ENCODE measurements at regions not wholly inside any gene's neighbourhood (a gene's known extent, or its start where the extent isn't known, plus 50 kb on each side); places are given as distances from the start of the nearest gene placed in this dataset.

GRCh38 chr3:72055436-72055835, 270.5 kb upstream of the PROK2 start (continued):
- no peak for TF ChIP-seq REST (IDR thresholded peaks at IDR 0.05; ENCODE audit: unreplicated experiment)
- no peak for TF ChIP-seq CTCF (conservative IDR thresholded peaks at IDR 0.05; ENCODE audit: low read depth in 2 of 2)
- TF ChIP-seq STAT1 (IDR thresholded peaks at IDR 0.05; ENCODE audit: unreplicated experiment): no peak
- no peak for TF ChIP-seq EZH2 (IDR thresholded peaks at IDR 0.05; ENCODE audit: low read depth, unreplicated experiment)

DNA sequence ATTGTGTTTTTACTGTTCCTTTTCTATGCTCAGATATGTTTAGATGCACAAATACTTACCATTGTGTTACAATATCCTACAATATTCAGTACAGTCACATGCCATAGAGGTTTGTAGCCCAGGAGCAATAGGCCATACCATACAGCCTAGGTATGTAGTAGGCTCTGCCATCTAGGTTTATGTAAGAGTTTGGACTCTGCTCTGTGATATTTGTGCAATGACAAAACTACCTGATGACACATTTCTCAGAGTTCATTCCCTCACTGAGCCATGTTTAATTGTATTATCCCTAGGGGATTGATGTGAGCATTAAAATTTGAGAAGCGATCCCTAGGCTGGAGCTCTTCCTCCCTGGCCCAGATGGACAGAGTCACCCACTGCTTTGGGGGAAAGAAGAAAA, 270.0 kb upstream of the PROK2 start:
- H3K4me1 Mint-ChIP-seq: peaks cover 4% of the 10 kb centered on the region; the same call in 2 of the 3 replicates
- no peaks in the 10 kb centered on the region for H3K27me3 Mint-ChIP-seq (ENCODE audit: insufficient read depth, low read depth, poor library complexity)
- no peaks in the 10 kb centered on the region for H3K9me3 Mint-ChIP-seq
- no peak overlapping the region for H3K4me3 Mint-ChIP-seq
- H3K27ac ChIP-seq (ENCODE audit: low read depth): no peak overlapping the region
- no peaks in the 10 kb centered on the region for H3K4me1 ChIP-seq (ENCODE audit: insufficient read depth)
- H3K4me3 ChIP-seq: no peak overlapping the region
- H3K27ac Mint-ChIP-seq: no peak overlapping the region
- H2AFZ ChIP-seq: no peak overlapping the region
- H4K20me1 ChIP-seq (replicated peaks; ENCODE audit: insufficient read depth): no peaks in the 10 kb centered on the region
- H3K9me2 ChIP-seq (ENCODE audit: insufficient read depth): no peaks in the 10 kb centered on the region
- no peaks in the 10 kb centered on the region for H3K27me3 ChIP-seq (ENCODE audit: insufficient read depth)
- no peaks in the 10 kb centered on the region for H3K36me3 Mint-ChIP-seq (ENCODE audit: low read depth)
- H3F3A ChIP-seq (replicated peaks; ENCODE audit: low read depth): no peaks in the 10 kb centered on the region
- no peak for DNase-seq (ENCODE audit: low spot score)
- H3K4me2 ChIP-seq: no peak overlapping the region
- ATAC-seq: no peak
- no peaks in the 10 kb centered on the region for H3K79me2 ChIP-seq (replicated peaks; ENCODE audit: insufficient read depth)
- H3K36me3 ChIP-seq (ENCODE audit: insufficient read depth): no peaks in the 10 kb centered on the region
- TF ChIP-seq ZNF114 (CRISPR knock-in tag; IDR thresholded peaks at IDR 0.05) (no peak), POLR2AphosphoS5 (IDR thresholded peaks at IDR 0.05; ENCODE audit: low read depth) (no peak), EZH2phosphoT487 (IDR thresholded peaks at IDR 0.05; ENCODE audit: unreplicated experiment) (no peak), JUNB (IDR thresholded peaks at IDR 0.05; ENCODE audit: unreplicated experiment) (no peak), STAT1 (IDR thresholded peaks at IDR 0.05; ENCODE audit: unreplicated experiment) (no peak), REST (IDR thresholded peaks at IDR 0.05; ENCODE audit: unreplicated experiment) (no peak), CTCF (conservative IDR thresholded peaks at IDR 0.05; ENCODE audit: low read depth in 2 of 2) (no peak), CREB1 (CRISPR knock-in tag; IDR thresholded peaks at IDR 0.05; ENCODE audit: low read depth) (no peak), ZNF331 (CRISPR knock-in tag; IDR thresholded peaks at IDR 0.05; ENCODE audit: low read depth) (no peak), ETS1 (IDR thresholded peaks at IDR 0.05) (no peak), NANOG (IDR thresholded peaks at IDR 0.05; ENCODE audit: borderline replicate concordance) (no peak), EZH2 (IDR thresholded peaks at IDR 0.05; ENCODE audit: low read depth, unreplicated experiment) (no peak)
